ENCODE measurements at regions not wholly inside any gene's neighbourhood (a gene's known extent, or its start where the extent isn't known, plus 50 kb on each side); places are given as distances from the start of the nearest gene placed in this dataset.
"Not testable (repeated sequence)": the region's sequence is repeated elsewhere in the genome, so short reads cannot be mapped to it uniquely, and the experiment has no call there.

GRCh38 chr1:88528792-88529191 is 155.3 kb upstream of the PKN2 start:
- DNase-seq = no peak

- no peak for DNase-seq
These were observed 154.5 kb upstream of the PKN2 start for GRCh38 chr1:88529581-88529980.

DNA sequence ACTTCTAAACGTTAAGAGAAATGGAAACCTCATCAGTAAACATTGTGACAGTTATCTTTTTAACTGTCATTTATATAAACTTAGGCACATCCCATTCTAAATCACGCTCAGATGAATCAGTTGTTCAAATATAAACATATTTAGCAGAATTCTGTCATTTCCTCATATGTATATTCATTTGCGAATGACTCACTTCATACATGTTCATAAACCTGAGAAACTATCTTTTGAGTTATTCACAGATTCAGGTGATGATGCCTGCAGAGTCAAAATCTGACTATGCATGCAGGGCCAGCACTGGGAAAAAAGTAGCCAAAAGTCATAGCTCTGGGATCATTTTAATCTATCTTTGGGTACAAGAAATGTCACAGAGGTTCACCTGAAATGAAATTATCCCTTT is 153.8 kb upstream of the PKN2 start:
- DNase-seq = no peak

GRCh38 chr1:88537787-88538186 is 146.3 kb upstream of the PKN2 start:
- DNase-seq = no peak

DNA sequence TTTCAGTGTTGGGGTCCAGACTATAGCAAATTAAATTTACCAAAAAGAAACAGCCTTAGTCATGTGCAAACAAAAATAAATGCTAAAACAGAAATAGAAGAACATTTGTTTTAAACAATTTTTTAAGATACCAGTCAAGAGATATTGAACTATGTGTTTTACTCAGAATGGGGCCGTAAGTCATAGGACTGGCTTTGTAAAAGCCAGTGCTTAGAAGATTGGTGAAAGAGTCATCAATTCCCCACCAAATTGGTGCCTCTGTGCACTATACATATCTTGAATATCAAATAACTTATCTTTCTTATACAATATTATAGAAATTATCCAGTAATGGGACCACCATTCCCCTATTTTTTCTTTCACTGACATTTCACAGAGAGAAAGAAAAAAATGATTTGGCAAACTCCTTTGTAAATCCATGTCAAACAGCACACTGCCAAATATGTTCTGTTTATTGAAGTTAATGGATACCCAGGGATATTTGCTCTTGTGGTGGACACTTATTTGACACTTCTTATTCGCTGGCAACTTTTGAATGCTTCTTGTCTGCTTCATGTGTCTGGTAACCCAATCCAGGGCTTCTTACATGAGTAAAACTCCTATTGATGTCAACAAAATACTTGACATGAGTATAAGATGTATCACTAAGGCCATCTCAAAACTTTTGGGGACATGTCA is 145.7 kb upstream of the PKN2 start:
- no peak for DNase-seq

DNA sequence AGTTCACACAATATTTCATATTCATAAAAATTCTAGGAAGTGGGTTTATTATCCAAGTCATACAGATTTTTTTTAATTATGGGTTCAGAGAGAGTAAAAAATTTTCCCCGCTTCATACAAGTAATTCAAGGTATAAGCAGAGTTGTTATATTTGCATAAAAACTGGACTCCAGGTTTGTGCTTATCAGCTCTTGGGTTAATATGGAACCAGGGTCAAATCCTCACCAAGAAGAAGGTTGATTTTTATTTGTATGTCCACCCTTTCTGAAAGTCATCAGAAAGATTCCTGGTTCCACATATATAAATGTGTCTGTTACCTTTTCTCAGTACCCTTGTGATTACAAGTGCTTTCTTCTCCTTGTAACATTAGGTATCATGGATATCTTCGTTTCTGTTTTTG is 143.8 kb upstream of the PKN2 start:
- no peak for DNase-seq

DNA sequence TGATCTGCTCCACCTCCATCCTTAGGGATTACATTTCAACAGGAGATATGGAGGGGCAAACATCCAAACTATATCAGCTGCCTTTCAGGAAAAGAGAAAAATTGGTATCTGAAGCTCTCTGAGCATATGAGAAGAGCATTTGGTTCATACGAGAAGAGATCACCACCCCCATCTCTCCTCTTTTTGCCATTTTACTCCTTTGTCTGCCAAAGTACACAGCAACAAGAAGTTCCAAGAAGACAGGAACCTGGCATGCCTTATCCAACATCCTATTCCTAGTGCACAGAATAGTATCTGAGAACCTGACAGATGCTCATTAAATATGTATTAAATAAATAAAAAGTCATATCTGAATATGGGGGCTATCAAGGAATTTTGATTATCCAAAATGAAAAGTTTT is 142.5 kb upstream of the PKN2 start:
- DNase-seq = no peak

DNA sequence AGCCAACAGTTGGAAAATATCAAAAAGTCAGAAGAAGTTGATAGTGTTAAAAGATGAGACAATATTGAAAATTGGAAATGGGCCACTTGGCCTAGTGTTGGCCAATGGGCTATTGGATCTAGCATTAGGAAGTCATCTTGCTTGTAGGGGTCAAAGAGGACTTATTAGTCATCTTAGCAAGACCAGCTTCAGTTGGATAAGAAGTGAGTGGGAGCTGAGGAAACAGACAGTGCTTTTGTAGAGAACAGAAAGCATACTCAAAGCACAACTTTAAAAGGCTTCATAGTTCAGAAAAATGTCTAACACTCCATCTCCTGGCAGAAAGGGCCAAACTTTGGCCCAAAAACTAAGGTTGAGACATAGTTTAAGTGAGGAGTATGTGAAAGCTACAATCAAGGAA is 139.9 kb upstream of the PKN2 start:
- DNase-seq = no peak

- no peak for DNase-seq
These were observed 134.5 kb upstream of the PKN2 start for GRCh38 chr1:88549536-88549935.

DNA sequence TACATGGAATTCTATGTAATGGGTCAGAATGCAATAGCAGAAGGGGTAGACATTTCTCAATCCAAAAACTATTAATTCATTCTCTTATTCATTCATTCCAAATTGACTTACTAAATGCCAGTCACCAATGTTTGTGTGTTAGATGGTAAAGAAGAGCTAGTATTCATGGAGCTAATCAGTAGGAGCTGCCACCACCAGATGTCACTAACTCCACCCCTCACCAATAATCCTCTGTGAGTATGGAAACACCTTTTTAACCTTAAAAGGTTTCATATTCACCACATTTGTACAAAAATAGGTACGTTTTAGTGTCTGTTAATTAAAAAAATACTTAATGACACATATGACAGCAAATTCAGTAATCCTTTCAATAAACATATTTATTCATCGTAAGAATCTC is 131.8 kb upstream of the PKN2 start:
- DNase-seq = no peak

GRCh38 chr1:88557014-88557413 is 127.1 kb upstream of the PKN2 start:
- DNase-seq = no peak

GRCh38 chr1:88560621-88561020 is 123.5 kb upstream of the PKN2 start:
- DNase-seq = no peak

DNA sequence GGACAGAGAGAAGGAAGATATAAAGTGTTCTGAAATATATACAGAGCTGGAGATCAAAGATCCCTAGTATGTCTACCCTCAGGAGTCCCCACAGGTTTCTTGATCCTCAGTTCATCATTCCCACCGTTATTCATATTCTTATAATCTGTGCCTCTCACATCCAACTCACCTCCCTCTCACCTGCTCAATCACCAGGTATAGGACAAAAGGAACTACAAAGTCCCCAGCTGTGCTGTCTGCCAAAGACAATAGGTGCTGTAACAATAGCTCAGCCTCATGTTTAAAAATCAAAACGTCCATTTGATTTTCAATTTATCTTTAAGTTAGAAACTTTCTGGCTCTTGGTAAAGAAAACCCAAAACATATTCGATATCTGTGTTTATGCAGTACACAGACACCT is 121.1 kb upstream of the PKN2 start:
- DNase-seq = no peak

DNA sequence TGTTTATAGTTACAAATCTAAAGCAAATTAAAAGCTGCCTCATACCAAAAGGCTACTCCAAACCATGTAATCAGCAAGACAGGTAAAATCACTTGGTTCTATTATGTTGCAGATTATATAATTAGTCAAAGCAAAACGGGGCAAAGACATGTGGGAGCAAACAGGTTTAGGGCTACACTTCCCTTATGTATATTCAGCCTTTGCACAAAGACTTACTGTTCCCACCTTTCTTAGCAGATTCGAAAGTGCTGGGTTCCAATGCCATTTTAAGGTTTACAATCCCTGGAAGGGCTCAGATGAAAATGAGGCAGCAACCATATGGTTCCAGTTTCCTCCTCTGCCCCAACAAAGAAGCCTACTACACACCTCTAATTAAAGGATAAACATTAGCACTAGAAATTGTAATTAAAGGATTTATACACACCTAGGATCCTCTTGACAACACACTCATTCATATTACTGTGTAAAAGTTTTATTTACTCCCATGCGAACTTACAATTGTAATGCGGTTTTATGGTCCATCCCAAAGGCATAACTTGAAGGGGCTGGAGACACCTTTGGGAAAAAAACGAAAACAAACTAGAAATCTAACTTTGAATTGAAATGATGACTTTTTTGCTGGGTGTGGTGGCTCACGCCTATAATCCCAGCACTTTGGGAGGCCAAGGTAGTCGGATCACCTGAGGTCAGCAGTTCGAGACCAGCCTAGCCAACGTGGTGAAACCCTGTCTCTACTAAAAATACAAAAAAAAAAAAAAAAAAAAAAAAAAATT is 117.3 kb upstream of the PKN2 start:
- no peak for DNase-seq

DNA sequence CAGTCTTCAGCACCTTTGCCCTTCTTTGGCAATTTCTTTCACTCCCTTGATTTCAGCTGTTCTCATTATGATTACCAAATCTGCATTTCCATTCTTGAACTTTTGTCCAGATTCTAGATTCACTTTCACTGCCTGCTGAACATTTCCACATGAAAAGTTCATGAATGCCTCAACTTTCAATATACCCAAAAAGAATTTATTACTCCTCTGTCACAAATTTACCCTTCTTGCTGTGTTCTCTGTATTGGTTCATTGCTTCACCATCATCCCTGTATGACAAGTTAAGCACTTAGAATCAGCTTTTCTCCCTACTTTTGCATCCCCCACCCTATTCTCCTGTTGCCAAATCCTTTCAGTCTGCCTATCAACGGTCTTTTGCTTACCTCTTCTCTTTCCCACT is 112.6 kb upstream of the PKN2 start:
- DNase-seq = no peak

DNA sequence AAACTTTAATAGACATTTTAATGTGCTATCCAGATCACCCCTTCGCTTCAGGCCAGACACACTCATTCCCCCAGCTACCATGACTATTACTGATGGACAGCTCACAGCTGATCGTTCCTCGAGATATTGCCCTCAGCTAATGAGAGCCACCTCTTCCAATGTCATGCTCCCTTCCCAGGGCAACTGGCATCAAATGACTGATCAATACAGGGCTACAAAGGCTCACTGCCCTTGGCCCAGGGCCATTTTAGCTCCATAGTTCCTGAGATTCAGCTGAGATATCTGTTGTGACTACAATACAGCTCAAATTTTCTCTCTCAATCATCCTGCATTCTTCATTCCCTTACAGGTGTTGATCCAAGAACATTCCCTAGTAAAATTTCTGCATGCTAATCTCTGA is 104.5 kb upstream of the PKN2 start:
- no peak for DNase-seq

DNA sequence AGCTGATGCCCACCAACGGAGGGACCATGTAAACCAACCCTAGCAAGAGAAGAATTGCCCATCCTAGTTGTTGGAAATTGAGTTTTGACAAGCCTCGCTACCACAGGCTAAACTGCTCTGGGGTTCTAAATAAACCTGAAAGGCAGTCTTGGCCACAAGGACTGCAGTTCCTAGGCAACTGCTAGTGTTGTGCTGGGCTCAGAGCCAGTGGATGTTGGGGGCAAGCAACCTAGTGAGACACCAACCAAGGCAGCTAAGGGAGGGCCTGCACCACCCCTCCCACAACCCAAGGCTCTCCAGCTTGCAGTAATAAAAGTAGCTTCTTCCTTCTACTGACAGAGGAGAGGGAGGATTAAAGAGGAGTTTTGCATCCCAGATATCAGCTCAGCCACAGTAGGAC is 102.4 kb upstream of the PKN2 start:
- DNase-seq = peak; percentile 16

GRCh38 chr1:88593358-88593757 is 90.7 kb upstream of the PKN2 start:
- DNase-seq = no peak

DNA sequence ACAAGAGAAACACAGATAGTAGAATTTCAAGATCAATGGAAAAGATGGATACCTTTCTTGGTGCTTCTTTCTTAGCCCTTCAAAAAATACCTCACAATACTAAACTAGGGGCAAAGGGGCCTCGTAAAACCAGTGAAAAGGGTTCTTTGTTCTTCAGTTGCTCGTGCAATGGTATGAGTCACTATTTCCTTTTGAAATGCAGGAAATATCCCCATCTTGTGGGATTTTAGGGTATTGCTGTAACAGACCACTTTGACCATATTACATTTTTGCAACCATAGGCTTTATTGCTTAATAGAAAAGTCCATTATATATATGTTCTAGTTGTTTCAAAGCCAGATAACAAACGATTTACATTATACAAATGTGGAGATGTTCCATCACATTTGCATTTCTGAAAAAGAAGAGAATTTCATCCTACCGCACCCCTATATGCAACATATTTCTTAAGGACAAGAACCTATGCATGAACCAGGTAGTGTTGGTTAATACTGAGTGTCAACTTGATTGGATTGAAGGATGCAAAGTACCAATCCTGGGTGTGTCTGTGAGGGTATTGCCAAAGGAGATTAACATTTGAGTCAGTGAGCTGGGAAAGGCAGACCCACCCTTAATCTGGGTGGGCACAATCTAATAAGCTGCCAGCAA is 88.6 kb upstream of the PKN2 start:
- DNase-seq = no peak

- DNase-seq = not testable (repeated sequence)
These were observed 86.1 kb upstream of the PKN2 start for GRCh38 chr1:88597973-88598372.

- DNase-seq = no peak
These were observed 75.7 kb upstream of the PKN2 start for GRCh38 chr1:88608139-88608943.

- peak; percentile 23 for DNase-seq
These were observed 75.0 kb upstream of the PKN2 start for GRCh38 chr1:88609051-88609450.

GRCh38 chr1:88610687-88611086 is 73.4 kb upstream of the PKN2 start:
- no peak for DNase-seq
